ENCODE measurements at regions not wholly inside any gene's neighbourhood (a gene's known extent, or its start where the extent isn't known, plus 50 kb on each side); places are given as distances from the start of the nearest gene placed in this dataset.

- no TSS peak for BruUV-seq (replicated peaks)
- dilution Hi-C loops (cut with MboI; ENCODE audit: extremely low pct_ligation_motif_present, low sequenced_read_pairs) (no loop called here), intact Hi-C loops (cut with micrococcal nuclease) (no loop called here)
- H2AFZ ChIP-seq (ENCODE audit: low read depth, low read length): no peak overlapping the region
- H4K20me1 ChIP-seq (replicated peaks; ENCODE audit: control insufficient read depth, extremely low read depth, insufficient read depth, low read length): no peaks in the 10 kb centered on the region
- peaks cover 27 to 41% of the 10 kb centered on the region in 2 experiments for H3K27me3 ChIP-seq (ENCODE audit: control insufficient read depth in 2 of 2, insufficient read depth in 2 of 2, low read length in 2 of 2)
- FAIRE-seq: no peak
- no peak overlapping the region for H3K4me2 ChIP-seq (ENCODE audit: insufficient read depth, low read length)
- TF ChIP-seq JUN (IDR thresholded peaks at IDR 0.05; ENCODE audit: borderline replicate concordance, insufficient read depth, insufficient read length, low read depth): no peak
- TF ChIP-seq POLR2AphosphoS5 (IDR thresholded peaks at IDR 0.05; ENCODE audit: insufficient read depth, low read depth, low read length): no peak
- no peak for TF ChIP-seq MAX (IDR thresholded peaks at IDR 0.05; ENCODE audit: insufficient read depth, insufficient read length)
- no peak for TF ChIP-seq POLR2A (IDR thresholded peaks at IDR 0.05; ENCODE audit: low read depth, low read length)
- TF ChIP-seq GATA2 (IDR thresholded peaks at IDR 0.05; ENCODE audit: insufficient read depth, insufficient read length, low read depth, low read length): no peak
- no peak for TF ChIP-seq EZH2 (IDR thresholded peaks at IDR 0.05; ENCODE audit: borderline replicate concordance, low read depth, low read length, severe bottlenecking)
- TF ChIP-seq CTCF (IDR thresholded peaks at IDR 0.05; ENCODE audit: extremely low read depth in 1 of 2, insufficient read depth in 1 of 2, low read depth in 1 of 2, low read length in 2 of 2): no peak
- no peaks in the 10 kb centered on the region for H3K9me1 ChIP-seq (replicated peaks; ENCODE audit: control insufficient read depth, extremely low read depth, insufficient read depth, low read length)
- no peaks in the 10 kb centered on the region for H3K9me3 ChIP-seq (replicated peaks; ENCODE audit: control insufficient read depth, insufficient read depth, low read length)
- DNase-seq (ENCODE audit: low read depth, low spot score): no peak
- no peak overlapping the region for H3K9ac ChIP-seq (replicated peaks; ENCODE audit: extremely low read depth, insufficient read depth, low read length)
- no peak overlapping the region for H3K27ac ChIP-seq (ENCODE audit: insufficient read depth, low read depth, low read length)
- no peaks in the 10 kb centered on the region for H3K36me3 ChIP-seq (ENCODE audit: control insufficient read depth in 2 of 2, extremely low read depth in 1 of 2, insufficient read depth in 2 of 2, low read length in 2 of 2)
- no peaks in the 10 kb centered on the region for H3K79me2 ChIP-seq (ENCODE audit: control insufficient read depth, insufficient read depth, low read length)
- no peaks in the 10 kb centered on the region for H3K4me1 ChIP-seq (ENCODE audit: control insufficient read depth, extremely low read depth, insufficient read depth, low read length)
- CTCF ChIA-PET: interaction anchor here (0.9 to 2.5 kb wide), 2 partner anchors 14 to 25 kb away, joined by 3 to 7 read pairs; no protein-coding TSS in a partner anchor
- POLR2A ChIA-PET: no interaction called here
- H3K4me3 ChIP-seq (replicated peaks in 1 of 3; ENCODE audit: insufficient read depth in 1 of 3, low read depth in 1 of 3, low read length in 3 of 3): no peak overlapping the region
These were observed 123.2 kb upstream of the STMND1 start for GRCh38 chr6:16978686-16979085.

Measured in endothelial cell of umbilical vein (primary cell).